Stromal cell of bone marrow (primary cell): ENCODE measurements at regions not wholly inside any gene's neighbourhood (a gene's known extent, or its start where the extent isn't known, plus 50 kb on each side); places are given as distances from the start of the nearest gene placed in this dataset.

Experiments used
- DNase-seq: peaks from one replicate; pipeline ENCODE4 v3.0.0-alpha.2; 2012; ENCODE audit warnings: low read depth

- DNase-seq: no peak
Measured at GRCh38 chr2:18927525-18928232, 338.3 kb upstream of the NT5C1B start.

GRCh38 chr2:18926631-18927524 is 337.5 kb upstream of the NT5C1B start:
- DNase-seq: no peak

- peak; percentile 54 for DNase-seq
Measured at GRCh38 chr2:18925296-18925695, 335.9 kb upstream of the NT5C1B start.

GRCh38 chr2:18924886-18925285 is 335.5 kb upstream of the NT5C1B start:
- DNase-seq: no peak

- no peak for DNase-seq
Measured at GRCh38 chr2:18924386-18924785, 335.0 kb upstream of the NT5C1B start.

GRCh38 chr2:18922276-18922675 is 332.9 kb upstream of the NT5C1B start:
- DNase-seq: no peak

- no peak for DNase-seq
Measured at GRCh38 chr2:18918280-18918679, 328.9 kb upstream of the NT5C1B start.

GRCh38 chr2:18915227-18915626 is 325.9 kb upstream of the NT5C1B start:
- DNase-seq: no peak

- no peak for DNase-seq
Measured at GRCh38 chr2:18913512-18913911, 324.1 kb upstream of the NT5C1B start.

GRCh38 chr2:18912225-18912888 is 323.0 kb upstream of the NT5C1B start:
- DNase-seq: no peak

GRCh38 chr2:18911416-18911815 is 322.0 kb upstream of the NT5C1B start:
- no peak for DNase-seq

- DNase-seq: peak; percentile 90
Measured at GRCh38 chr2:18910843-18911242, 321.5 kb upstream of the NT5C1B start.

GRCh38 chr2:18907937-18908336 is 318.6 kb upstream of the NT5C1B start:
- no peak for DNase-seq

GRCh38 chr2:18907508-18907907 is 318.1 kb upstream of the NT5C1B start:
- DNase-seq: no peak

GRCh38 chr2:18903750-18904149 is 314.4 kb upstream of the NT5C1B start:
- no peak for DNase-seq

- DNase-seq: peak; percentile 12
Measured at GRCh38 chr2:18901242-18901641, 311.9 kb upstream of the NT5C1B start.

GRCh38 chr2:18900691-18901141 is 311.3 kb upstream of the NT5C1B start:
- peak; percentile 89 for DNase-seq

GRCh38 chr2:18899725-18900124 is 310.4 kb upstream of the NT5C1B start:
- DNase-seq: peak; percentile 81

- DNase-seq: peak; percentile 38
Measured at GRCh38 chr2:18898271-18898670, 308.9 kb upstream of the NT5C1B start.

- peak; percentile 19 for DNase-seq
Measured at GRCh38 chr2:18896125-18896764, 306.9 kb upstream of the NT5C1B start.

GRCh38 chr2:18891600-18892345 is 302.4 kb upstream of the NT5C1B start:
- DNase-seq: no peak
